AML-193 (cell line): ENCODE measurements at regions not wholly inside any gene's neighbourhood (a gene's known extent, or its start where the extent isn't known, plus 50 kb on each side); places are given as distances from the start of the nearest gene placed in this dataset.

Experiments used
- DNase-seq, 2 experiments: peaks; one replicate each; lab custom pipeline; 2025; lab: John Stamatoyannopoulos, UW

- no peak for DNase-seq
Observed at GRCh38 chr9:107431461-107431860, 58.1 kb downstream of the KLF4 start.

GRCh38 chr9:107430071-107430470 is 59.5 kb downstream of the KLF4 start:
- DNase-seq: no peak

- no peak for DNase-seq
Observed at GRCh38 chr9:107426126-107426525, 63.4 kb downstream of the KLF4 start.

DNA sequence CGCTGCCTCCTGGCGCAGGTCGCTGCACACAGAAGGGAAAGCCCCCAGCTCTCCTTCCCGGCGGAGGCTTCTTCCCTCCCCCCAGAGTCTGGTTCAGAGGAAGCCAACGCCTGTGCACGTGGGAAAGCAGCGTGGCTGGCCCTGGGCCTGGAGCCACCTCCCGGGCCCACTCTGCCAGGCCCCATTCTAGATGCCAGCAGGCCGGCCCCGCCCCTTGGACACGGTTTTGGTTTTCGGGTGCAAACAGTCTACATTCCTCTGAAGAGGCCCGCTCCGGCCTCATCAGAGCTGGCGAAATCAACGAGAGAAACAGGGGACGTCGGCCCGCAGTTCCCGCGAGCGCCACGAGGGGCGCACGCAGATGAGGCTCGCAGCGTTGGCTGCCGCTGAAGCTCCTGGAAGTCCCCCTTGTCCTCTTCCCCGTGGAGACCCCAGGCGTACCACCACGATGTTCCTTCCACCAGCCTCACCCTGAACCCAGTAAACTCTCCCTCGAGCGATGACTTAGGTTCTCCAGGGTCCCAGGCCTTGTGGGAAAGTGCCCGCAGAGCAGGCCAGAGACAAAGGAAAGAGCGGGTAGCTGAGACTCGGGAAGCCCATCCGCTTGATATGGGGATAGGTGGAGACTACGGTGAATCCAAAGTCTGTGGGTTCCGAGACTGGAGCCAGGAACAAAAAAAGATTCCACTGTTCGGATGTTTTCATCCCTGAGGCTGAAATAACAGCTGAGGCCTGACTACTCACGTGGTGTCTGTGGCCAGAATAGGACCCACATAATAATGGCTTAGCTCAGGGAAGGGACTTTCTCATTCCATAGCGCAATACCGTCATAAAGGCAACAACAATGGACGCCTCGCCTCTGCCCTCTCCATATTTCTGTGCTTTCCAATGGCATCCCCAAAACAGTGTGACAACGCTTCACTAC is 64.2 kb downstream of the KLF4 start:
- no peak for DNase-seq

GRCh38 chr9:107423540-107423939 is 66.0 kb downstream of the KLF4 start:
- no peak for DNase-seq

DNA sequence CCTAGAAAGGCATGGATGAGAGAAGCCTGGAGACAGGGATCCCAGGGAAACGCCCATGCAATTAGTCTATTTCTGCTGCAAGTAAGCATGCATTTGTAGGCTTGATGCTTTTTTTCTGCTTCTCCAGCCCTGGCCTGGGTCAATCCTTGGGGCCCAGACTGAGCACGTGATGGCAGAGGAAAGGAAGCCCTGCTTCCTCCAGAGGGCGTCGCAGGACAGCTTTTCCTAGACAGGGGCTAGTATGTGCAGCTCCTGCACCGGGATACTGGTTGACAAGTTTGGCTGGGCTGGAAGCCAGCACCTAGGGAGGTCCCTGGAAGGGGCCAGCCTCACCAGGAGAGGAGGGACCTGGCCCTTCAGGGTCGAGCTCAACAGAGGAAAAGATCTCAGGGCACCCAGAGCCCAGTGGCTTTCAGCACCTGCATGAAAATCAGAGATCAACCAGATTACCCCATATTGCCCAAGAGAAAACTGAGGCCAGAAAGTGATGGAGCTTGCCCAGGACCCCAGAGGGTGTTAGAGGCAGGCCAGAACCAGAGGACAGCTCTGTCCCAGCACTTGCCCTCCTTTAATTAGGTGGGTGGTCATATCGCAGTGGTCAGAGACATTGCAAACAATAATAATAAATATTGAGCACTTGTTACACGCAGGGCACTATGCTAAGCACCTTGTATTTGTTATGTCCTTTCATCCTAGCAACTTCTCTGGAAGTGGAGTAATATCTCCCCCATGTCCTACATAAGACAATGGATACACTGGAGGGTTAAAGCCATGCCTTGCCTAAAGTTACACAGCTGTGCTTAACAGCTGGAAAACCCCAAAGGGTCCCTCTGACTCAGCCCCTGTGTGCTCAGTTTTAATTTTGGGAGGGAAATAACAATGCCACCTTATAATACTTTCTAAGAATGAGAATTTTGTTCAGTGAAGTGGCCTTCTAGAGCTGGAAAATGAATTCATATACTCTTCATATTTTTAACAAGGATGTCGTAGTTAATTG is 67.1 kb downstream of the KLF4 start:
- DNase-seq: peak; percentile 19 to 49

DNA sequence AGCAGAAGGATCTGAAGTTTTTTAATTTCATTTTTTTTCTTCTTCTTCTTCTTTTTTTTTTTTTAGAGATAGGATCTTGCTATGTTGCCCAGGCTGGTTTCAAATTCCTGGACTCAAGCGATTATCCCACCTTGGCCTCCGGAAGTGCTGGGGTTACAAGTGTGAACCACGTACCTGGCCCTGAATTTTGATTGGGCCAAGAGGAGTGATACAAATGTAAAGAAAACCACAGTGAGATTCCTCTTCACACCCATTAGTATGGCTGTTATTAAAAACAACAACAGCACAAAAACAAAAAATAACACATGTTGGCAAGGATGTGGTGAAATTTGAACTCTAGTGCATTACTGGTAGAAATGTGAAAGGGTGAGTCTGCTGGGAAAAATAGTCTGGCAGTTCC is 79.1 kb downstream of the KLF4 start:
- no peak for DNase-seq

DNA sequence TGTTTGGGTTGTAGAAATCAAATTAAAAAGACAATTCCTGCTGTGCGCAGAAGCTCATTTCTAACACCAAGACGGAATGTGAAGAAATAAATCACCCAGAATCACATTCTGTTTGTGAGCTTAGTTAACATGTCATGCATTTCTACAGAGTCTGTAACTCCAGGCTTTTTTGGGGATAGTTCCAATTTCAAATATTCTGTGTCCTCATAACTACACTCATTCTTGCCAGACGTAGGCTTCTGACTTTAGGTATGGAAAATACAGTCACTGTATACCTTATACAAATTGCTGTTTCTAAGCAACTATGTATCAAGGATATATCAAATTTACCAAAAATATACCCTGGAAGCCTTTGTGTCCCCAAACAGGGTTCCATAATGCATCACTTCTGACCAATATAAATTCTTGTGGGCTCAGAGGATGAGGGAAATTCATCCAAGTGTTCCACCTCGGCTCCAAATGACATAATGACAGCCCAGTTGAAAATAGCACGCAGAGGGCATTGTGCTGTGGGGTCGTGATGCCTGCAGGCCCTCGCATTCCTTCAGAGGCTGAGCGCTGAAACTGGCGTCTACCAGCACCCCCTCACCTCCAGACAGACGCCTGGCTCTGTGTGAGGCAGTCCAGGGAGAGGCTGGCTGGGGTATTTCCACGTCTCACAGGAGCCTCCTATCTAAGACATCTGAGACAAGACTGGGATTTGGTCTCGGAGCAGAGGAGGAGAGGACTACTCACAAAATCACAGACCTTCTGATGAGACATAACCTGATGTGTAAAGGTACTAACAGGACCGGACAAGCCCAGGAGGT is 79.8 kb downstream of the KLF4 start:
- no peak for DNase-seq

GRCh38 chr9:107407675-107408074 is 81.9 kb downstream of the KLF4 start:
- DNase-seq: no peak

GRCh38 chr9:107405511-107405910 is 84.1 kb downstream of the KLF4 start:
- no peak for DNase-seq

GRCh38 chr9:107404736-107405135 is 84.8 kb downstream of the KLF4 start:
- no peak for DNase-seq

DNA sequence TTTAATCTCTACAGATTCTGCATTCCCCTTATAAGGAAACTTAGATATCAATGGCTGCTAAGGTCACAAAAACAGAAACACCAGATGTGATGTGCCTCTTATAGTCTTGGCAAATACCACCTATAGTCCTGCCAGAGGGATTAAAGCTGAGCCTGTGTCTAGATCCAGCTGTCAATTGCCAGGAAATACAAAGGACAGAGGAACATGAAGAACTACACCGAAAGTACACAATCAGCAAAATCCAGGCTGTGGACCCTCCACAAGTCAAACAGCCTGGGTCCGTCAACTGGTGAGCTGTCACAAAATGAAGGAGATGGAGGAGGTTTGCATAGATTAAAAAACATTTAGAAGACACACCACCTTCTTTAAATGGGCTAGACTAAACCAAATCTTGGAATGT is 85.4 kb downstream of the KLF4 start:
- no peak for DNase-seq

DNA sequence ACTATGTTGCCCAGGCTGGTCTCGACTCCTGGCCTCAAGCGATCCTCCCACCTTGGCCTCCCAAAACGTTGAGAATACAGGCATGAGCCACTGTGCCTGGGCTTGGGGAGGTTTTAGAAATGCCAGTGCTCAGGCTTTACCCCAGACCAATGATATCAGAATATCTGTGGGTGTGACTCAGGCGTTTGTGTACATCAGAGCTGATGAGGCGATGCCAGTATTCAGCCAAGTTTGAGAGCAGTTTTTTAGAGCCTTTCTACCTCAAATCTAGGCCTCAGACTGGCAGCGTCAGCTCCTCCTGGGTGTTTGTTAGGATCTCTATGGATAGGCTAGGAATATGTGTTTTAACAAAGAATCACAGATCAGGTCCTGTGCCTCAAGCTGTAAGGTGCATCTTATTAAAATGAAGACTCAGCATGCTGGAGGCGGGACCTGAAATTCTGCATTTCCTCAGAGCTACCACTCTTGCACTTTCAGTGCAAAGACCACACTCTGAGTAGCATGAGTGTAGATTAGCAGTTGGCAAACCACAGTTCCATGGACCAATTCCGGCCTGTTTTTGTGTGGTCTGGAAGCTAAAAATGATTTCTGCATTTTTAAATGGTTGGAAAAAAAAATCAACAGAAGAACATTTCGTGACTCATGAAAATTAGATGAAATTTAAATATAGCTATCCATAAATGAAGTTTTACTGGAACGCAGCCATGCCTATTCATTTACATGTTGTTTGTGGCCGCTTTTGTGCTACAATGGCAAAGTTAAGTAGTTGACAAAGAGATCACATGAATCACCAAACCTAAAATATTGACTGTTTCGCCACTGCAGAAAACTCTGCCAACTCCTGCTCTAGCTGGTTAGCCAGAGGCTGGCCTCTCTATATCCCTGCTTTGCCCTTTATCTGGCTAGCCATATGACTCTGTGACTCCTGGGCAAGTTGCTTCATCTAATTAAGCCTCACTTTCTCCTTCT is 92.2 kb downstream of the KLF4 start:
- no peak for DNase-seq

DNA sequence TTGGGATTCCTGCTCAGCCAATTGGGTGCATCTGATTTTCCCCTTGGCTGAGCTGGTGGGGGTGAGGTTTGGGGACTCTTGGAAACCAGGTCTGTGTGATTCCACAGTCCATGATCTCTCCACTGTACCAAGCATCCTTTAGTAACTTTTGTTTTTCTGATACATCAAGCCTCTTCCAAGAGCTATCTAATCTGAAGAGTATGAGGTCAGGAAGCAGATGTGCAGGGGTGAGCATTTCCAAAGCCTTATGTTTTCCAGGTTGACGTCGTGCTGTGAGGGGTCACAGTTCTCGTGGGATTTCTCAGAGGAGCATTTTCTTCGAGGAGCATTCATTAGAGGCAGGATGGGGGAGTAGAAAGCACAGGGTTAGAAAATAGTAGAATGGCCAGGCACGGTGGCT is 95.3 kb downstream of the KLF4 start:
- no peak for DNase-seq

DNA sequence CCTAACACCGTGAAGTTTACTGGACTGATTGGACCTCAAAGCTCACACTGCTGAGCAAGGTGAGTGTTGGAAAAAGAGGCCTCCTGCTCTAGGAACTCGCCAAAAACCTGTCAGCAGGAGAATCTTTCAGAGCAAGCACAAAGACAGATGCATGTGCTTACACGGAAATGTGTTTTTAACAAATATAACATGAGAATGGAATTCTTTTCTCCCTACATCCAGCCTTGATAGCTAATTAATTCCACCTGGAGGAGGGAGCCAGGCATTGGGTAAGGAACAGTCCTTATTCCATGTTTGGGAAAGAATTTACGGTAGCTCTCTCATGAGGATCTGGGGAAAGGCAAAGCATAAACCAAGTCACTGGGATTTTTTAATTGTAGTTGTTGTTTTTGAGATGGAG is 98.8 kb downstream of the KLF4 start:
- no peak for DNase-seq

GRCh38 chr9:107390279-107390678 is 99.3 kb downstream of the KLF4 start:
- DNase-seq: no peak

- no peak for DNase-seq
Observed at GRCh38 chr9:107389617-107390071, 99.9 kb downstream of the KLF4 start.

- DNase-seq: no peak
Observed at GRCh38 chr9:107388890-107389289, 100.7 kb downstream of the KLF4 start.

DNA sequence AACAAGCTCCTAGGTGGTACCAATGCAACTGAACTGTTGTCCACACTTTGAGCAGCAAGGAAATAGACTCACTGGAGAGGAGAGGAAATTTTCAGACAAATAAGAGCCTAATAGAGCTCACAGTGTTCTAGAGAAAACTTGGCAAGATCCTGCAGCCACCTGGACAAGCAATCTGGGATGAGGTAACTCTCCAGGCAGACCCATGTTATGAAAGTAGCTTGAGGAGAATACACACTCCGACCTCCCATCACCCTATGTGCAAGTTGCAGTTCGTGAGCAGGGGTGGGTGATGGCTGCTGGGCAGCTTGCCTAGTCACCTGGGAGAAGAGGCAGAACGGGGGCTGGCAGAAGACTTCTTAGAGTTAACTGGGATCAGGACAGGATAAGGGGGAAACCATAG is 102.2 kb downstream of the KLF4 start:
- no peak for DNase-seq

GRCh38 chr9:107386396-107386795 is 103.2 kb downstream of the KLF4 start:
- no peak for DNase-seq
